B cell (primary cell): ENCODE measurements at regions not wholly inside any gene's neighbourhood (a gene's known extent, or its start where the extent isn't known, plus 50 kb on each side); places are given as distances from the start of the nearest gene placed in this dataset.

Source experiments
- ATAC-seq: fragments of 200-7000 bp; cut with Tn5 transposase; one replicate; pipeline ENCODE4 v1.10.0; 2021; ENCODE audit warnings: low read depth, mild to moderate bottlenecking, moderate number of reproducible peaks, moderate library complexity
- CTCF ChIA-PET: fragments of 350-600 bp; sonication (Branson Sonifier 250); formaldehyde crosslinking; loops from one replicate; lab custom pipeline; 2021; ENCODE audit warnings: antibody characterized with exemption, inconsistent platforms; lab: Charles Lee
- POLR2A ChIA-PET: fragments of 350-600 bp; sonication (Branson Sonifier 250); formaldehyde crosslinking; loops from one replicate; lab custom pipeline; 2021; ENCODE audit warnings: antibody characterized with exemption; lab: Charles Lee
- DNase-seq: peaks from one replicate; pipeline ENCODE4 v3.0.0; 2013
- H2AFZ ChIP-seq: 2 replicates; pipeline ENCODE4 v1.6.1; 2012; ENCODE audit warnings: mild to moderate bottlenecking, low read depth, low read length; ENCODE audit not compliant: insufficient read depth, poor library complexity, severe bottlenecking
- H3K27ac ChIP-seq, 2 donors: 1 replicate in 1 of 2; 2 replicates in 1 of 2; pipeline ENCODE4 v1.5.1; 2012 to 2013; ENCODE audit warnings: low read length in 2 of 2, mild to moderate bottlenecking in 2 of 2, moderate library complexity in 1 of 2
- H3K27me3 ChIP-seq, 4 experiments: fragments of 200-600 bp in 1 of 4; sonication (generic) in 1 of 4; replicated peaks in 1 of 4; 1 replicate in 2 of 4; 2 replicates in 2 of 4; pipeline versions ENCODE4 v1.6.1 to v1.7.0; 2013 to 2016; ENCODE audit warnings: low read length in 3 of 4, mild to moderate bottlenecking in 2 of 4, mixed read lengths in 1 of 4, moderate library complexity in 1 of 4; ENCODE audit not compliant: insufficient read depth in 4 of 4, control insufficient read depth in 3 of 4; ENCODE audit errors: control extremely low read depth in 1 of 4
- H3K36me3 ChIP-seq, 2 experiments: replicated peaks in 1 of 2; 1 replicate in 1 of 2; 2 replicates in 1 of 2; pipeline versions ENCODE4 v1.6.1 to v1.7.1; 2013; ENCODE audit warnings: low read length in 1 of 2; ENCODE audit not compliant: insufficient read depth in 2 of 2, control insufficient read depth in 1 of 2; ENCODE audit errors: control extremely low read depth in 1 of 2, extremely low read depth in 1 of 2
- H3K4me1 ChIP-seq, 2 donors: fragments of 200-600 bp in 1 of 2; sonication (generic) in 1 of 2; 1 replicate in 1 of 2; 2 replicates in 1 of 2; pipeline versions ENCODE4 v1.5.1 to v1.6.1; 2013 to 2017; ENCODE audit warnings: low read length in 2 of 2; ENCODE audit not compliant: control insufficient read depth in 2 of 2, insufficient read depth in 2 of 2
- H3K4me2 ChIP-seq: replicated peaks from 2 replicates; pipeline ENCODE3; 2012; ENCODE audit warnings: mild to moderate bottlenecking, low read depth, low read length; ENCODE audit not compliant: poor library complexity, severe bottlenecking
- H3K4me3 ChIP-seq, 5 experiments: fragments of 200-600 bp in 1 of 5; sonication (generic) in 1 of 5; 1 replicate in 3 of 5; 2 replicates in 2 of 5; pipeline versions ENCODE4 v1.5.1 to v1.7.0; 2011 to 2016; ENCODE audit warnings: low read length in 4 of 5, mild to moderate bottlenecking in 4 of 5, low read depth in 2 of 5, control low read depth in 1 of 5, moderate library complexity in 1 of 5; ENCODE audit not compliant: insufficient read depth in 1 of 5; ENCODE audit errors: control extremely low read depth in 1 of 5, extremely low read depth in 1 of 5
- H3K79me2 ChIP-seq: fragments of 200-600 bp; sonication (generic); one replicate; pipeline ENCODE4 v1.6.0; 2016; ENCODE audit warnings: low read length; ENCODE audit not compliant: control insufficient read depth, insufficient read depth
- H3K9ac ChIP-seq: fragments of 200-600 bp; sonication (generic); 2 replicates; pipeline ENCODE4 v1.6.1; 2017; ENCODE audit warnings: mild to moderate bottlenecking, low read length, moderate library complexity
- H3K9me3 ChIP-seq, 3 donors: one replicate each; pipeline versions ENCODE4 v1.6.1 to v1.7.1; 2013; ENCODE audit warnings: low read length in 2 of 3; ENCODE audit not compliant: control insufficient read depth in 2 of 3, insufficient read depth in 1 of 3; ENCODE audit errors: control extremely low read depth in 1 of 3
- H4K20me1 ChIP-seq: 2 replicates; pipeline ENCODE4 v1.6.0; 2012; ENCODE audit warnings: mild to moderate bottlenecking, low read length; ENCODE audit not compliant: insufficient read depth, control insufficient read depth, poor library complexity, severe bottlenecking
- H3K27ac Mint-ChIP-seq: one replicate; pipeline ENCODE4 v1.8.0; 2021; ENCODE audit warnings: mixed read lengths
- H3K27me3 Mint-ChIP-seq: one replicate; pipeline ENCODE4 v1.8.0; 2021; ENCODE audit warnings: mixed read lengths
- H3K4me1 Mint-ChIP-seq: one replicate; pipeline ENCODE4 v1.8.0; 2021; ENCODE audit warnings: mixed read lengths
- H3K4me3 Mint-ChIP-seq: one replicate; pipeline ENCODE4 v1.8.0; 2021; ENCODE audit warnings: mixed read lengths
- H3K9me3 Mint-ChIP-seq: one replicate; pipeline ENCODE4 v1.8.0; 2022; ENCODE audit warnings: mixed read lengths; ENCODE audit not compliant: insufficient read depth
- CTCF ChIP-seq: fragments of 200-600 bp; IDR thresholded peaks from one replicate; pipeline ENCODE4 v1.8.0; 2022; ENCODE audit warnings: antibody characterized with exemption, mild to moderate bottlenecking
- EZH2 ChIP-seq: IDR thresholded peaks from 2 replicates; pipeline ENCODE4 v1.6.1; 2012; ENCODE audit warnings: borderline replicate concordance, low read depth, mild to moderate bottlenecking, moderate library complexity, low read length; ENCODE audit not compliant: insufficient read depth, poor library complexity, severe bottlenecking
- WGBS: methylation state at CpG from one replicate; pipeline ENCODE4 v1.1.5; 2013; ENCODE audit warnings: missing lambda C conversion rate; ENCODE audit not compliant: insufficient coverage; 5-methylcytosine and 5-hydroxymethylcytosine counted together
- intact Hi-C: fragments of 100-400 bp; cut with micrococcal nuclease; formaldehyde crosslinking; loops from one replicate; pipeline ENCODE4 v1.10.0; 2022

DNA sequence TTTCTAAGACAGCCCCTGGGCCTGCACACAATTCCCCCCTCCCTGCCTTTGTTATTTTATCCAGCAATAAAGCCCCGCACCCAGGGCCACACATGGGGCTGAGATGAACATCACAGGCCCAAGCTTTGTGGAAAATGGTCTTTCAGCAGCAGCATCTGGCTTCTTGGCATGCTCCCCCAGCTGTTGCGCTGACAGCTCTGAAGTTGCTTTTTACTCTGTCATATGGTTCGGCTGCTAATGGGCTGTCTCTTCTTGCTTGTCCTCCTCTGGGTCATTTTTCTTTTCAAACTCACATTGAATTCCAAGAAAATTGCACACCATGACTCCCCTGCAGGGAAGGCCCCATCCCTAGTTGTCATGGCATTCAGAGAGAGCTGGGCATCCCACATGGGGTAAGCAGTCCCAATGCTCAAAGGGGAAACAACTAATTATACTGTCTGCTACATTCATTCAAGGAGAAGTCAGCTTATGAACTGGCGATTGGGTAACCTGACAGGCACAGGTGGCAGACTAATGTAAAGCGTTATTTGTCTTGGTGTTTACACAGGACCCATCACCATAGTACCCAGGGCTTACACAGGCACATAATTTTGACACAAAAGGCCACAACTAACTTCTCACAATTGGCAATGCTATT is 74.0 kb upstream of the CDKN3 start:
- H3K9ac ChIP-seq = no peak overlapping the region
- H3K27me3 ChIP-seq = peaks cover 0 to 2% (median 0%) of the 10 kb centered on the region in 4 experiments
- no peaks in the 10 kb centered on the region for H3K79me2 ChIP-seq
- no peaks in the 10 kb centered on the region for H3K9me3 Mint-ChIP-seq
- no peak overlapping the region for H3K4me3 ChIP-seq
- ChIA-PET POLR2A (no interaction called here), CTCF (no interaction called here)
- no peaks in the 10 kb centered on the region for H3K4me1 Mint-ChIP-seq
- ATAC-seq (no peak), DNase-seq (no peak)
- H3K9me3 ChIP-seq = no peaks in the 10 kb centered on the region
- peaks cover 9% of the 10 kb centered on the region for H3K27me3 Mint-ChIP-seq
- intact Hi-C loops = no loop called here
- no peaks in the 10 kb centered on the region for H3K36me3 ChIP-seq
- 96% methylated on average over 3 of the region's 5 CpGs for WGBS
- H3K4me2 ChIP-seq = no peak overlapping the region
- no peak overlapping the region for H3K27ac Mint-ChIP-seq
- H2AFZ ChIP-seq = no peak overlapping the region
- no peak overlapping the region for H3K4me3 Mint-ChIP-seq
- no peaks in the 10 kb centered on the region for H3K4me1 ChIP-seq
- no peaks in the 10 kb centered on the region for H4K20me1 ChIP-seq
- TF ChIP-seq CTCF (no peak), EZH2 (no peak)
- H3K27ac ChIP-seq = no peak overlapping the region

DNA sequence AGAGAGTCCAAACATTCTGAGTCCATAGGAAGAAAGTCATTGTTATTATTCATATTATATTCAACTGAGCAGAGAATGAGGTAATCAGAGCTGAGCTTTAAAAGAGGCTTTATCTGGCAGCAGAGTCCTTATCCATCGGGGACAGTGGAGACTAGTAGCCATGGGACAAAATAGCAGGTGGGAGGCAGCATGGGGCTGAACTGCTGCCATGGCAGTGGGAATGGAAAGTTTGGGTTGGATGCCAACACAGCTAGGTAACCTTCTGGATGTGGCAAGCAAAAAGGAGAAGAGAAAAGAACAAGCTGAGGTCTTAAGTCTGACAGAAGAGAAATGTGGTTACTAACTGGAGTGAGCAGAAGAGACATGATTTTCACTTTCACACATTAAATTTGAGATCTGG is 71.0 kb upstream of the CDKN3 start:
- Histone ChIP-seq H3K27me3 (peaks cover 0 to 6% (median 0%) of the 10 kb centered on the region in 4 experiments), H3K79me2 (no peaks in the 10 kb centered on the region), H3K9me3 (no peaks in the 10 kb centered on the region), H3K36me3 (no peaks in the 10 kb centered on the region), H3K4me2 (no peak overlapping the region), H3K9ac (no peak overlapping the region), H3K4me1 (no peaks in the 10 kb centered on the region), H3K4me3 (no peak overlapping the region), H3K27ac (no peak overlapping the region), H4K20me1 (no peaks in the 10 kb centered on the region), H2AFZ (no peak overlapping the region)
- TF ChIP-seq CTCF (no peak), EZH2 (no peak)
- no peak overlapping the region for H3K4me3 Mint-ChIP-seq
- CTCF ChIA-PET = no interaction called here
- H3K4me1 Mint-ChIP-seq = no peaks in the 10 kb centered on the region
- peaks cover 19% of the 10 kb centered on the region for H3K27me3 Mint-ChIP-seq
- no peak for DNase-seq
- no peak overlapping the region for H3K27ac Mint-ChIP-seq
- ATAC-seq = no peak
- WGBS = 100% methylated on average over 1 of the region's 1 CpG
- H3K9me3 Mint-ChIP-seq = no peaks in the 10 kb centered on the region
- intact Hi-C loops = no loop called here
- POLR2A ChIA-PET = no interaction called here
